Panc1 (cell line): ENCODE measurements at regions not wholly inside any gene's neighbourhood (a gene's known extent, or its start where the extent isn't known, plus 50 kb on each side); places are given as distances from the start of the nearest gene placed in this dataset.

Experiments
- ATAC-seq: fragments of 200-7000 bp; cut with Tn5 transposase; 2 replicates; pipeline ENCODE4 v1.9.1; 2020; ENCODE audit warnings: mild to moderate bottlenecking, moderate library complexity
- BruUV-seq: library from RNA; stranded (reverse); fragments of 400-500 nt; replicated peaks from 2 replicates; lab custom pipeline; 2021; lab: Mats Ljungman, UMichigan
- CTCF ChIA-PET: fragments of 300-600 bp; sonication (Branson Sonifier 250); formaldehyde crosslinking; loops from one replicate; lab custom pipeline; 2022; ENCODE audit warnings: antibody characterized with exemption; lab: Charles Lee
- POLR2A ChIA-PET: fragments of 300-600 bp; sonication (Branson Sonifier 250); formaldehyde crosslinking; loops from one replicate; lab custom pipeline; 2022; ENCODE audit warnings: antibody characterized with exemption; lab: Charles Lee
- DNase-seq: peaks from one replicate; pipeline ENCODE4 v3.0.0-alpha.2; 2010; ENCODE audit warnings: low read depth, low spot score
- H3K27ac ChIP-seq: 2 replicates; pipeline ENCODE4 v1.5.1; 2011; ENCODE audit warnings: mild to moderate bottlenecking, low read length, inconsistent platforms
- H3K27me3 ChIP-seq: fragments of 200-500 bp; sonication (Bioruptor generic); 2 replicates; pipeline ENCODE4 v1.6.0; 2014; ENCODE audit warnings: low read length, inconsistent platforms; ENCODE audit not compliant: control insufficient read depth, insufficient read depth
- H3K36me3 ChIP-seq: fragments of 200-500 bp; sonication (Bioruptor generic); 2 replicates; pipeline ENCODE4 v1.5.1; 2014; ENCODE audit warnings: inconsistent platforms, mild to moderate bottlenecking, low read length, moderate library complexity; ENCODE audit not compliant: control insufficient read depth, insufficient read depth
- H3K4me1 ChIP-seq: 2 replicates; pipeline ENCODE4 v1.5.1; 2011; ENCODE audit warnings: inconsistent platforms, mild to moderate bottlenecking, low read length, moderate library complexity; ENCODE audit not compliant: control insufficient read depth, insufficient read depth
- H3K4me3 ChIP-seq, 2 experiments: 2 replicates each; pipeline ENCODE4 v1.5.1; 2011 to 2012; ENCODE audit warnings: low read depth in 2 of 2, low read length in 2 of 2, mild to moderate bottlenecking in 2 of 2, inconsistent platforms in 1 of 2, moderate library complexity in 1 of 2
- H3K9me3 ChIP-seq: fragments of 200-500 bp; sonication (Bioruptor generic); 2 replicates; pipeline ENCODE4 v1.5.1; 2014; ENCODE audit warnings: low read depth, mild to moderate bottlenecking, inconsistent platforms, low read length, moderate library complexity; ENCODE audit not compliant: control insufficient read depth, insufficient read depth
- CTCF ChIP-seq: fragments of 450-650 bp; IDR thresholded peaks from 2 replicates; pipeline ENCODE4 v1.5.1; 2017; ENCODE audit warnings: mild to moderate bottlenecking
- POLR2AphosphoS5 ChIP-seq: IDR thresholded peaks from 2 replicates; pipeline ENCODE4 v1.6.1; 2012; ENCODE audit warnings: mild to moderate bottlenecking, low read depth, low read length, moderate library complexity
- REST ChIP-seq, 2 experiments: IDR thresholded peaks; 2 replicates each; pipeline ENCODE4 v1.6.1; 2011 to 2012; ENCODE audit warnings: low read depth in 2 of 2, control low read depth in 1 of 2, low read length in 1 of 2, mild to moderate bottlenecking in 1 of 2, moderate library complexity in 1 of 2; ENCODE audit not compliant: insufficient read depth in 1 of 2
- SIN3A ChIP-seq: IDR thresholded peaks from 2 replicates; pipeline ENCODE4 v1.6.1; 2012; ENCODE audit warnings: low read depth, mild to moderate bottlenecking, low read length, moderate library complexity, borderline replicate concordance; ENCODE audit not compliant: insufficient read depth
- TCF7L2 ChIP-seq: IDR thresholded peaks from 2 replicates; pipeline ENCODE4 v1.6.1; 2011; ENCODE audit warnings: mild to moderate bottlenecking, low read depth, low read length, inconsistent platforms
- in situ Hi-C: cut with HindIII; loops from 2 replicates; pipeline ENCODE4 v1.10.0; 2016; ENCODE audit warnings: low sequenced_read_pairs, low pct_unique_long_range_greater_than_20kb
- intact Hi-C: fragments of 100-400 bp; cut with micrococcal nuclease; formaldehyde crosslinking; loops from one replicate; pipeline ENCODE4 v1.10.0; 2022; ENCODE audit not compliant: unreplicated experiment

GRCh38 chr6:90668141-90668540 is 81.3 kb upstream of the MAP3K7 start:
- Histone ChIP-seq H3K36me3 (no peaks in the 10 kb centered on the region), H3K4me1 (no peaks in the 10 kb centered on the region), H3K27me3 (no peaks in the 10 kb centered on the region), H3K4me3 (no peak overlapping the region), H3K9me3 (no peaks in the 10 kb centered on the region), H3K27ac (no peak overlapping the region)
- BruUV-seq, result no TSS peak
- TF ChIP-seq POLR2AphosphoS5 (no peak), TCF7L2 (no peak), REST (IDR thresholded peaks at IDR 0.05; ENCODE audit: insufficient read depth in 1 of 2, low read depth in 2 of 2, low read length in 1 of 2) (no peak), SIN3A (no peak), CTCF (no peak)
- POLR2A ChIA-PET, result interaction anchor here (0.6 kb wide), 1 partner anchor 189 kb away, joined by 5 read pairs; no protein-coding TSS in a partner anchor
- DNase-seq (no peak), ATAC-seq (no peak)
- CTCF ChIA-PET, result no interaction called here
- in situ Hi-C loops, result no loop called here
- intact Hi-C loops, result no loop called here

GRCh38 chr6:90663873-90664272 is 77.0 kb upstream of the MAP3K7 start:
- Histone ChIP-seq H3K36me3 (no peaks in the 10 kb centered on the region), H3K27me3 (no peaks in the 10 kb centered on the region), H3K4me3 (no peak overlapping the region), H3K9me3 (no peaks in the 10 kb centered on the region), H3K4me1 (no peaks in the 10 kb centered on the region), H3K27ac (no peak overlapping the region)
- no peak for DNase-seq
- intact Hi-C loops, result no loop called here
- in situ Hi-C loops, result no loop called here
- ChIA-PET CTCF (no interaction called here), POLR2A (no interaction called here)
- ATAC-seq, result no peak
- BruUV-seq, result no TSS peak
- no peak for TF ChIP-seq REST (IDR thresholded peaks at IDR 0.05; ENCODE audit: insufficient read depth in 1 of 2, low read depth in 2 of 2, low read length in 1 of 2)
- no peak for TF ChIP-seq TCF7L2
- TF ChIP-seq SIN3A, result no peak
- no peak for TF ChIP-seq CTCF
- TF ChIP-seq POLR2AphosphoS5, result no peak
